H9 (cell line): ENCODE measurements at regions not wholly inside any gene's neighbourhood (a gene's known extent, or its start where the extent isn't known, plus 50 kb on each side); places are given as distances from the start of the nearest gene placed in this dataset.

Source experiments
- DNase-seq: peaks from one replicate; pipeline ENCODE4 v3.0.0-alpha.2; 2017
- H2AFZ ChIP-seq: one replicate; pipeline ENCODE4 v1.6.1; 2013; ENCODE audit warnings: mild to moderate bottlenecking, low read length, control low read depth, moderate library complexity
- H2AK5ac ChIP-seq: 2 replicates; pipeline ENCODE4 v1.6.1; 2013; ENCODE audit warnings: low read length, control low read depth, mixed read lengths; ENCODE audit not compliant: insufficient read length
- H2BK120ac ChIP-seq: one replicate; pipeline ENCODE4 v1.6.1; 2013; ENCODE audit warnings: low read depth, mild to moderate bottlenecking, low read length, control low read depth, inconsistent platforms; ENCODE audit not compliant: poor library complexity, severe bottlenecking
- H2BK12ac ChIP-seq: 2 replicates; pipeline ENCODE4 v1.6.1; 2013; ENCODE audit warnings: low read length, control low read depth, mixed read lengths, low read depth; ENCODE audit not compliant: insufficient read length
- H2BK15ac ChIP-seq: 2 replicates; pipeline ENCODE4 v1.6.1; 2013; ENCODE audit warnings: low read depth, low read length, control low read depth
- H2BK20ac ChIP-seq: one replicate; pipeline ENCODE4 v1.6.1; 2013; ENCODE audit warnings: low read depth, mild to moderate bottlenecking, low read length, control low read depth, inconsistent platforms; ENCODE audit not compliant: poor library complexity, severe bottlenecking
- H2BK5ac ChIP-seq: 2 replicates; pipeline ENCODE4 v1.6.1; 2013; ENCODE audit warnings: low read length, control low read depth, mixed read lengths; ENCODE audit not compliant: insufficient read length
- H3K14ac ChIP-seq: 2 replicates; pipeline ENCODE4 v1.6.1; 2013; ENCODE audit warnings: low read length, control low read depth; ENCODE audit not compliant: insufficient read depth
- H3K18ac ChIP-seq: 2 replicates; pipeline ENCODE4 v1.6.1; 2013; ENCODE audit warnings: low read depth, mild to moderate bottlenecking, mixed read lengths, low read length, control low read depth; ENCODE audit not compliant: insufficient read length
- H3K23ac ChIP-seq: 2 replicates; pipeline ENCODE4 v1.6.1; 2013; ENCODE audit warnings: low read length, control low read depth, mixed read lengths, low read depth; ENCODE audit not compliant: insufficient read length
- H3K23me2 ChIP-seq: 2 replicates; pipeline ENCODE4 v1.6.1; 2013; ENCODE audit warnings: low read depth, mild to moderate bottlenecking, mixed read lengths, low read length, control low read depth; ENCODE audit not compliant: insufficient read length, poor library complexity, severe bottlenecking
- H3K27ac ChIP-seq: 2 replicates; pipeline ENCODE4 v1.5.1; 2013; ENCODE audit warnings: low read length, control low read depth, mixed read lengths, low read depth; ENCODE audit not compliant: insufficient read length
- H3K27me3 ChIP-seq: 2 replicates; pipeline ENCODE4 v1.6.1; 2013; ENCODE audit warnings: low read length, control low read depth, inconsistent platforms; ENCODE audit not compliant: insufficient read depth
- H3K4ac ChIP-seq: 2 replicates; pipeline ENCODE4 v1.6.1; 2013; ENCODE audit warnings: low read depth, mild to moderate bottlenecking, control low read depth, inconsistent platforms, low read length, moderate library complexity
- H3K4me1 ChIP-seq: 2 replicates; pipeline ENCODE4 v1.6.1; 2013; ENCODE audit warnings: low read length, control low read depth, inconsistent platforms; ENCODE audit not compliant: insufficient read depth
- H3K4me2 ChIP-seq: 2 replicates; pipeline ENCODE4 v1.6.1; 2013; ENCODE audit warnings: low read length, control low read depth, mixed read lengths; ENCODE audit not compliant: insufficient read length, insufficient read depth
- H3K56ac ChIP-seq: 2 replicates; pipeline ENCODE4 v1.6.1; 2013; ENCODE audit warnings: low read depth, mild to moderate bottlenecking, mixed read lengths, low read length, control low read depth; ENCODE audit not compliant: insufficient read length
- H3K79me1 ChIP-seq: 2 replicates; pipeline ENCODE4 v1.6.1; 2013; ENCODE audit warnings: low read depth, mild to moderate bottlenecking, moderate library complexity, low read length, control low read depth, inconsistent platforms; ENCODE audit not compliant: insufficient read depth, poor library complexity, severe bottlenecking
- H3K79me2 ChIP-seq: 2 replicates; pipeline ENCODE4 v1.6.1; 2013; ENCODE audit warnings: low read length, control low read depth, inconsistent platforms; ENCODE audit not compliant: insufficient read depth
- H3K9ac ChIP-seq: 2 replicates; pipeline ENCODE4 v1.6.1; 2013; ENCODE audit warnings: low read length, control low read depth, mixed read lengths; ENCODE audit not compliant: insufficient read length; ENCODE audit errors: extremely low read depth
- H3K9me3 ChIP-seq: one replicate; pipeline ENCODE4 v1.6.1; 2013; ENCODE audit warnings: low read depth, low read length, inconsistent platforms; ENCODE audit not compliant: control insufficient read depth
- H3T11ph ChIP-seq: one replicate; pipeline ENCODE4 v1.6.1; 2013; ENCODE audit warnings: mild to moderate bottlenecking, low read length, control low read depth, inconsistent platforms
- H4K20me1 ChIP-seq: one replicate; pipeline ENCODE4 v1.6.1; 2013; ENCODE audit not compliant: control insufficient read depth, insufficient read length, insufficient read depth
- H4K5ac ChIP-seq: 2 replicates; pipeline ENCODE4 v1.6.1; 2013; ENCODE audit warnings: low read depth, mild to moderate bottlenecking, mixed read lengths, low read length, control low read depth; ENCODE audit not compliant: insufficient read length
- H4K8ac ChIP-seq: replicated peaks from 2 replicates; pipeline ENCODE4 v1.6.1; 2013; ENCODE audit warnings: low read length, control low read depth, mixed read lengths, low read depth; ENCODE audit not compliant: insufficient read length
- H4K91ac ChIP-seq: 2 replicates; pipeline ENCODE4 v1.6.1; 2013; ENCODE audit warnings: low read depth, mild to moderate bottlenecking, moderate library complexity, mixed read lengths, low read length, control low read depth; ENCODE audit not compliant: insufficient read length
- H3K27ac Mint-ChIP-seq, 3 experiments: 2 replicates in 2 of 3; 3 replicates in 1 of 3; pipeline ENCODE4 v1.8.0; 2020 to 2021; ENCODE audit warnings: mixed read lengths in 3 of 3, mild to moderate bottlenecking in 1 of 3, moderate library complexity in 1 of 3
- H3K27me3 Mint-ChIP-seq: 2 replicates; pipeline ENCODE4 v1.8.0; 2021; ENCODE audit warnings: low read depth, mild to moderate bottlenecking, moderate library complexity, mixed read lengths
- H3K36me3 Mint-ChIP-seq, 3 experiments: 2 replicates in 2 of 3; 3 replicates in 1 of 3; pipeline ENCODE4 v1.8.0; 2020 to 2021; ENCODE audit warnings: low read depth in 3 of 3, mixed read lengths in 3 of 3; ENCODE audit not compliant: insufficient read depth in 1 of 3
- H3K4me1 Mint-ChIP-seq, 2 experiments: 2 replicates each; pipeline ENCODE4 v1.8.0; 2020; ENCODE audit warnings: mixed read lengths in 2 of 2
- H3K4me3 Mint-ChIP-seq, 2 experiments: 2 replicates in 1 of 2; 3 replicates in 1 of 2; pipeline ENCODE4 v1.8.0; 2020 to 2021; ENCODE audit warnings: mild to moderate bottlenecking in 2 of 2, mixed read lengths in 2 of 2, moderate library complexity in 1 of 2
- H3K9me3 Mint-ChIP-seq, 2 experiments: 2 replicates in 1 of 2; 3 replicates in 1 of 2; pipeline ENCODE4 v1.8.0; 2020; ENCODE audit warnings: mild to moderate bottlenecking in 2 of 2, mixed read lengths in 2 of 2, moderate library complexity in 1 of 2
- WGBS: extraction: QIAGEN DNeasy Blood & Tissue Kit; methylation state at CpG from one replicate; pipeline ENCODE4 v1.1.7; 2013; ENCODE audit warnings: missing lambda C conversion rate, low lambda C conversion rate, mixed read lengths; ENCODE audit not compliant: insufficient read length; ENCODE audit errors: extremely low coverage; 5-methylcytosine and 5-hydroxymethylcytosine counted together
- TF ChIP-seq, protein P1 (sequence below): fragments of 200-600 bp; sonication (generic); conservative IDR thresholded peaks from 3 replicates; pipeline ENCODE4 v1.8.0; 2021; ENCODE audit warnings: antibody characterized with exemption, mild to moderate bottlenecking

- Histone ChIP-seq H3T11ph (no peak overlapping the region), H2BK20ac (no peak overlapping the region), H2BK12ac (no peak overlapping the region), H3K27ac (no peak overlapping the region), H3K18ac (no peak overlapping the region), H3K27me3 (no peaks in the 10 kb centered on the region), H2AK5ac (no peak overlapping the region), H4K20me1 (no peaks in the 10 kb centered on the region), H3K79me2 (no peaks in the 10 kb centered on the region), H3K9me3 (no peaks in the 10 kb centered on the region), H3K23ac (no peak overlapping the region), H4K5ac (no peak overlapping the region), H3K9ac (no peak overlapping the region), H2BK120ac (no peak overlapping the region), H3K79me1 (no peaks in the 10 kb centered on the region), H3K4me2 (no peak overlapping the region), H3K4me1 (no peaks in the 10 kb centered on the region), H3K14ac (no peak overlapping the region), H4K91ac (no peak overlapping the region), H2BK5ac (no peak overlapping the region), H4K8ac (no peak overlapping the region), H2AFZ (no peak overlapping the region), H3K23me2 (no peaks in the 10 kb centered on the region), H2BK15ac (no peak overlapping the region), H3K56ac (no peak overlapping the region), H3K4ac (no peak overlapping the region)
- Mint-ChIP-seq H3K4me1 (no peaks in the 10 kb centered on the region), H3K27ac (no peak overlapping the region), H3K9me3 (no peaks in the 10 kb centered on the region; a peak in 1 of 5 replicates), H3K27me3 (no peaks in the 10 kb centered on the region), H3K36me3 (no peaks in the 10 kb centered on the region), H3K4me3 (no peak overlapping the region)
- TF ChIP-seq, protein P1, sequence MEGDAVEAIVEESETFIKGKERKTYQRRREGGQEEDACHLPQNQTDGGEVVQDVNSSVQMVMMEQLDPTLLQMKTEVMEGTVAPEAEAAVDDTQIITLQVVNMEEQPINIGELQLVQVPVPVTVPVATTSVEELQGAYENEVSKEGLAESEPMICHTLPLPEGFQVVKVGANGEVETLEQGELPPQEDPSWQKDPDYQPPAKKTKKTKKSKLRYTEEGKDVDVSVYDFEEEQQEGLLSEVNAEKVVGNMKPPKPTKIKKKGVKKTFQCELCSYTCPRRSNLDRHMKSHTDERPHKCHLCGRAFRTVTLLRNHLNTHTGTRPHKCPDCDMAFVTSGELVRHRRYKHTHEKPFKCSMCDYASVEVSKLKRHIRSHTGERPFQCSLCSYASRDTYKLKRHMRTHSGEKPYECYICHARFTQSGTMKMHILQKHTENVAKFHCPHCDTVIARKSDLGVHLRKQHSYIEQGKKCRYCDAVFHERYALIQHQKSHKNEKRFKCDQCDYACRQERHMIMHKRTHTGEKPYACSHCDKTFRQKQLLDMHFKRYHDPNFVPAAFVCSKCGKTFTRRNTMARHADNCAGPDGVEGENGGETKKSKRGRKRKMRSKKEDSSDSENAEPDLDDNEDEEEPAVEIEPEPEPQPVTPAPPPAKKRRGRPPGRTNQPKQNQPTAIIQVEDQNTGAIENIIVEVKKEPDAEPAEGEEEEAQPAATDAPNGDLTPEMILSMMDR, result no peak
- no peak for DNase-seq
- WGBS, result no CpG with 5 or more reads among the region's 1 CpG
These were observed 762.1 kb downstream of the LTN1 start for GRCh38 chr21:28230559-28230958.
